ENCODE measurements at regions not wholly inside any gene's neighbourhood (a gene's known extent, or its start where the extent isn't known, plus 50 kb on each side); places are given as distances from the start of the nearest gene placed in this dataset.

DNA sequence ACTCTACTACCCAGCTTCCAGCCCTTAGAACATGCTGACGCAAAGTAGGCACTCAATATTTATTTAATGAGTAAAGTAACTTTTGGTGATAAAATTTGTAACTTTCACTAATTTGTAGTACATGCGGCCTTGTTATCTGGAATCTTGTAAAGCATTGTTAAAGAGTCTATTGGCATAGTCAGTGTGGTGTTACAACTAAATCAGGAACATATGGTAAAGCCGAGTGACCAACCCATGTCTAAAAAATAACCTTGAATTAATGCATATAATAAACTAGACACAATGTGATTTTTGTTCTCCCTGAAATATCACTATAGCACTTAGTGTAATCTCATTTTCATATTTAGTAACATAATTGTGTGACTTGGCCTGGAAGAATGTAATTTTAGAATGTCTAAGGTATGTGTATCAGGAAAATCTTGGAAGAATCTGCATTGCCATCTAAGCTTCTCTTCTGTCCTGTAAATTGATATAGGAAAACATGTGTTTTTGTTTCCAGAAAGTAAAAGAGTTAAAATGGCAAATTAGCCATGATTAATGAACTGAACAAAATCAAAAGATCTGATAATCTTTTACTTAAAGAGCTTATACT lies 256.7 kb upstream of the GNAI1 start:
- Histone ChIP-seq H3K36me3 (no peaks in the 10 kb centered on the region), H3K9me3 (no peaks in the 10 kb centered on the region), H3K4me1 (no peaks in the 10 kb centered on the region), H3K27me3 (no peaks in the 10 kb centered on the region), H3K27ac (no peak overlapping the region), H3K4me3 (no peak overlapping the region)
- no peak for DNase-seq
- TF ChIP-seq, protein P1, sequence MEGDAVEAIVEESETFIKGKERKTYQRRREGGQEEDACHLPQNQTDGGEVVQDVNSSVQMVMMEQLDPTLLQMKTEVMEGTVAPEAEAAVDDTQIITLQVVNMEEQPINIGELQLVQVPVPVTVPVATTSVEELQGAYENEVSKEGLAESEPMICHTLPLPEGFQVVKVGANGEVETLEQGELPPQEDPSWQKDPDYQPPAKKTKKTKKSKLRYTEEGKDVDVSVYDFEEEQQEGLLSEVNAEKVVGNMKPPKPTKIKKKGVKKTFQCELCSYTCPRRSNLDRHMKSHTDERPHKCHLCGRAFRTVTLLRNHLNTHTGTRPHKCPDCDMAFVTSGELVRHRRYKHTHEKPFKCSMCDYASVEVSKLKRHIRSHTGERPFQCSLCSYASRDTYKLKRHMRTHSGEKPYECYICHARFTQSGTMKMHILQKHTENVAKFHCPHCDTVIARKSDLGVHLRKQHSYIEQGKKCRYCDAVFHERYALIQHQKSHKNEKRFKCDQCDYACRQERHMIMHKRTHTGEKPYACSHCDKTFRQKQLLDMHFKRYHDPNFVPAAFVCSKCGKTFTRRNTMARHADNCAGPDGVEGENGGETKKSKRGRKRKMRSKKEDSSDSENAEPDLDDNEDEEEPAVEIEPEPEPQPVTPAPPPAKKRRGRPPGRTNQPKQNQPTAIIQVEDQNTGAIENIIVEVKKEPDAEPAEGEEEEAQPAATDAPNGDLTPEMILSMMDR (IDR thresholded peaks at IDR 0.05): no peak
- intact Hi-C loops (cut with DNase I; ENCODE audit: low total_unique reads): no loop called here

DNA sequence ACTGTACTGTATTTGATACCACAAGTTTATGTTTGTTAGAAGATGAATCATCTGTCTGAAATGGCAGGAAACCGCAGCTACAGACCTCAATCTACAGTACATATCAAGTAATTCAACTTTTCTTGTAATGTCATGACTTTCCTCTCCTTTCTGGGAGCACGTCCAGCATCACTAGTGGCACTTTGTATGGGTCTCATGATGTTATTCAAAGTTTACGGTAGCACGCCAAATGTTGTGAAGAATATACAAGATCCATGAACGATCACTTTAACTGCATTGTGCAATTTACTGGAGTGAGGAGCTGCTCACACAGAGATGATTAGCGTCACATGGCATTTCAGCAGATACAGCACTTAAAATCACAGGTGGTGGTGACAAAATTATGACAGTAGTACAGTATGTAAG lies 257.8 kb upstream of the GNAI1 start:
- intact Hi-C loops (cut with DNase I; ENCODE audit: low total_unique reads): no loop called here
- Histone ChIP-seq H3K36me3 (no peaks in the 10 kb centered on the region), H3K9me3 (no peaks in the 10 kb centered on the region), H3K4me1 (no peaks in the 10 kb centered on the region), H3K27ac (no peak overlapping the region), H3K27me3 (no peaks in the 10 kb centered on the region), H3K4me3 (no peak overlapping the region)
- DNase-seq: no peak
- TF ChIP-seq, protein P1 (IDR thresholded peaks at IDR 0.05): no peak

GRCh38 chr7:79874797-79875196 lies 259.8 kb upstream of the GNAI1 start:
- H3K4me3 ChIP-seq: no peak overlapping the region

GRCh38 chr7:79872176-79872575 lies 262.5 kb upstream of the GNAI1 start:
- no peaks in the 10 kb centered on the region for H3K4me1 ChIP-seq
- intact Hi-C loops (cut with DNase I; ENCODE audit: low total_unique reads): no loop called here
- H3K27me3 ChIP-seq: no peaks in the 10 kb centered on the region
- no peak overlapping the region for H3K27ac ChIP-seq
- no peaks in the 10 kb centered on the region for H3K9me3 ChIP-seq
- no peak for DNase-seq
- TF ChIP-seq, protein P1 (IDR thresholded peaks at IDR 0.05): no peak
- no peak overlapping the region for H3K4me3 ChIP-seq
- no peaks in the 10 kb centered on the region for H3K36me3 ChIP-seq

More at GRCh38 chr7:79874797-79875196, 259.8 kb upstream of the GNAI1 start:
- Histone ChIP-seq H3K4me1 (no peaks in the 10 kb centered on the region), H3K9me3 (no peaks in the 10 kb centered on the region), H3K36me3 (no peaks in the 10 kb centered on the region), H3K27me3 (no peaks in the 10 kb centered on the region), H3K27ac (no peak overlapping the region)
- intact Hi-C loops (cut with DNase I; ENCODE audit: low total_unique reads): no loop called here
- TF ChIP-seq, protein P1 (IDR thresholded peaks at IDR 0.05): no peak
- no peak for DNase-seq

GRCh38 chr7:79868010-79868409 lies 266.6 kb upstream of the GNAI1 start:
- Histone ChIP-seq H3K27me3 (no peaks in the 10 kb centered on the region), H3K9me3 (no peaks in the 10 kb centered on the region), H3K4me3 (no peak overlapping the region), H3K27ac (no peak overlapping the region), H3K36me3 (no peaks in the 10 kb centered on the region), H3K4me1 (no peaks in the 10 kb centered on the region)
- DNase-seq: no peak
- intact Hi-C loops (cut with DNase I; ENCODE audit: low total_unique reads): no loop called here
- TF ChIP-seq, protein P1 (IDR thresholded peaks at IDR 0.05): no peak

Data from tibial artery (tissue), 4 donors.